ENCODE measurements at regions not wholly inside any gene's neighbourhood (a gene's known extent, or its start where the extent isn't known, plus 50 kb on each side); places are given as distances from the start of the nearest gene placed in this dataset.

DNA sequence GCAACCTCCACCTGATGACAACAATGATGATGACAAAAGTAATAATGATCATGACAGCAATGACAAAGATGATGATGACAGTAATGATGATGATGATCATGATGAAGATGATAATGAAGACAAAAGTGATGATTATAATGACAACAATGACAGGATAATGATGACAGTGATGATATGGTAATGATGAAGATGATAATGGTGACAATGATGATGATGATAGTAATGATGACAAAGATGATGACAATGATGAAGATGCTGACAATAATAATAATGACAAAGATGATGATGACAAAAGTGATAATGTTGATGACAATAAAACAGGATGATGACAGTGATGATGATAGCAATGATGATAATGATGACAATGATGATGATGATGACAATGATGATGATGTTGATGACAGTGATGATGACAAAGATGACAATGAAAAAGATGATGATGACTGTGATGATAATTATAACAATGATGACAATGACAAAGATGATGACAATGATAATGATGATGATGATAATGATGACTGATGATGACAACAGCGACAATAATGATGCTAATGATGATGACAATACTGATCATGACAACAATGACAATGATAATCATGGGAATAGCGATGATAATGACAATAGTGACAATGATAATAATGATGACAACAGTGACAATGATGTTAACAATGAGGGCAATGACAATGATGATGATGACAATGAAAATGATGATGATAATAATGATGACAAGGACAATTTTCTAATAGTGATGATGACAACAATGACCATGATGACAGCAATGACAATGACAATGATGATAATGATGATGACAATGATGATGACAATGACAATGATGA, 1106.5 kb upstream of the AUTS2 start:
- TF ChIP-seq, protein P1, sequence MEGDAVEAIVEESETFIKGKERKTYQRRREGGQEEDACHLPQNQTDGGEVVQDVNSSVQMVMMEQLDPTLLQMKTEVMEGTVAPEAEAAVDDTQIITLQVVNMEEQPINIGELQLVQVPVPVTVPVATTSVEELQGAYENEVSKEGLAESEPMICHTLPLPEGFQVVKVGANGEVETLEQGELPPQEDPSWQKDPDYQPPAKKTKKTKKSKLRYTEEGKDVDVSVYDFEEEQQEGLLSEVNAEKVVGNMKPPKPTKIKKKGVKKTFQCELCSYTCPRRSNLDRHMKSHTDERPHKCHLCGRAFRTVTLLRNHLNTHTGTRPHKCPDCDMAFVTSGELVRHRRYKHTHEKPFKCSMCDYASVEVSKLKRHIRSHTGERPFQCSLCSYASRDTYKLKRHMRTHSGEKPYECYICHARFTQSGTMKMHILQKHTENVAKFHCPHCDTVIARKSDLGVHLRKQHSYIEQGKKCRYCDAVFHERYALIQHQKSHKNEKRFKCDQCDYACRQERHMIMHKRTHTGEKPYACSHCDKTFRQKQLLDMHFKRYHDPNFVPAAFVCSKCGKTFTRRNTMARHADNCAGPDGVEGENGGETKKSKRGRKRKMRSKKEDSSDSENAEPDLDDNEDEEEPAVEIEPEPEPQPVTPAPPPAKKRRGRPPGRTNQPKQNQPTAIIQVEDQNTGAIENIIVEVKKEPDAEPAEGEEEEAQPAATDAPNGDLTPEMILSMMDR (conservative IDR thresholded peaks at IDR 0.05; ENCODE audit: low read depth, low read length), result no peak
- no peak for TF ChIP-seq RAD21 (IDR thresholded peaks at IDR 0.05; ENCODE audit: low read length)
- no peak for TF ChIP-seq SMC3 (IDR thresholded peaks at IDR 0.05; ENCODE audit: low read depth, low read length)
- TF ChIP-seq RFX5 (IDR thresholded peaks at IDR 0.05; ENCODE audit: low read depth, low read length), result no peak
- TF ChIP-seq, protein P2, sequence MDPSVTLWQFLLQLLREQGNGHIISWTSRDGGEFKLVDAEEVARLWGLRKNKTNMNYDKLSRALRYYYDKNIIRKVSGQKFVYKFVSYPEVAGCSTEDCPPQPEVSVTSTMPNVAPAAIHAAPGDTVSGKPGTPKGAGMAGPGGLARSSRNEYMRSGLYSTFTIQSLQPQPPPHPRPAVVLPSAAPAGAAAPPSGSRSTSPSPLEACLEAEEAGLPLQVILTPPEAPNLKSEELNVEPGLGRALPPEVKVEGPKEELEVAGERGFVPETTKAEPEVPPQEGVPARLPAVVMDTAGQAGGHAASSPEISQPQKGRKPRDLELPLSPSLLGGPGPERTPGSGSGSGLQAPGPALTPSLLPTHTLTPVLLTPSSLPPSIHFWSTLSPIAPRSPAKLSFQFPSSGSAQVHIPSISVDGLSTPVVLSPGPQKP (IDR thresholded peaks at IDR 0.05; ENCODE audit: borderline replicate concordance, low read depth, low read length), result no peak
- TF ChIP-seq POLR2A (IDR thresholded peaks at IDR 0.05; ENCODE audit: low read depth, low read length), result no peak
- TF ChIP-seq RCOR1 (IDR thresholded peaks at IDR 0.05; ENCODE audit: insufficient replicate concordance, low read length), result no peak
- TF ChIP-seq MXI1 (IDR thresholded peaks at IDR 0.05; ENCODE audit: borderline replicate concordance, low read depth, low read length), result no peak
- TF ChIP-seq, protein P3, sequence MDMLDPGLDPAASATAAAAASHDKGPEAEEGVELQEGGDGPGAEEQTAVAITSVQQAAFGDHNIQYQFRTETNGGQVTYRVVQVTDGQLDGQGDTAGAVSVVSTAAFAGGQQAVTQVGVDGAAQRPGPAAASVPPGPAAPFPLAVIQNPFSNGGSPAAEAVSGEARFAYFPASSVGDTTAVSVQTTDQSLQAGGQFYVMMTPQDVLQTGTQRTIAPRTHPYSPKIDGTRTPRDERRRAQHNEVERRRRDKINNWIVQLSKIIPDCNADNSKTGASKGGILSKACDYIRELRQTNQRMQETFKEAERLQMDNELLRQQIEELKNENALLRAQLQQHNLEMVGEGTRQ (IDR thresholded peaks at IDR 0.05; ENCODE audit: low read depth, low read length), result no peak
- no peak for TF ChIP-seq NFE2L2 (IDR thresholded peaks at IDR 0.05; ENCODE audit: low read depth, low read length)
- no peak for TF ChIP-seq FOS (IDR thresholded peaks at IDR 0.05; ENCODE audit: low read depth, low read length)

Data from IMR-90 (cell line).